GM18868 (cell line): ENCODE measurements at regions not wholly inside any gene's neighbourhood (a gene's known extent, or its start where the extent isn't known, plus 50 kb on each side); places are given as distances from the start of the nearest gene placed in this dataset.

ENCODE experiments used
- ATAC-seq: cut with Tn5 transposase; IDR thresholded peaks from one replicate; pipeline ENCODE4 v1.9.1; 2021; ENCODE audit warnings: mild to moderate bottlenecking, moderate library complexity; ENCODE audit not compliant: unreplicated experiment

GRCh38 chr9:31388660-31389059, 995.8 kb upstream of the ACO1 start:
- no peak for ATAC-seq

- ATAC-seq = no peak
Measured at GRCh38 chr9:31389075-31389474, 995.4 kb upstream of the ACO1 start.

GRCh38 chr9:31390403-31391025, 993.9 kb upstream of the ACO1 start:
- ATAC-seq = peak; percentile 53

- no peak for ATAC-seq
Measured at GRCh38 chr9:31393240-31393639, 991.2 kb upstream of the ACO1 start.

- peak; percentile 71 for ATAC-seq
Measured at GRCh38 chr9:31394015-31394473, 990.4 kb upstream of the ACO1 start.

GRCh38 chr9:31412081-31412480, 972.4 kb upstream of the ACO1 start:
- ATAC-seq = no peak

GRCh38 chr9:31415164-31415563, 969.3 kb upstream of the ACO1 start:
- no peak for ATAC-seq

- no peak for ATAC-seq
Measured at GRCh38 chr9:31418419-31418818, 966.0 kb upstream of the ACO1 start.

GRCh38 chr9:31443630-31444457, 940.6 kb upstream of the ACO1 start:
- ATAC-seq = peak; percentile 74

- ATAC-seq = no peak
Measured at GRCh38 chr9:31445357-31445756, 939.1 kb upstream of the ACO1 start.

GRCh38 chr9:31445960-31446359, 938.5 kb upstream of the ACO1 start:
- ATAC-seq = peak; percentile 73

GRCh38 chr9:31467075-31467474, 917.4 kb upstream of the ACO1 start:
- ATAC-seq = no peak

- no peak for ATAC-seq
Measured at GRCh38 chr9:31470051-31470450, 914.4 kb upstream of the ACO1 start.

GRCh38 chr9:31471010-31471409, 913.4 kb upstream of the ACO1 start:
- no peak for ATAC-seq

- no peak for ATAC-seq
Measured at GRCh38 chr9:31486630-31487029, 897.8 kb upstream of the ACO1 start.

- no peak for ATAC-seq
Measured at GRCh38 chr9:31490551-31491106, 893.8 kb upstream of the ACO1 start.

GRCh38 chr9:31492229-31492628, 892.2 kb upstream of the ACO1 start:
- ATAC-seq = no peak

GRCh38 chr9:31500422-31500821, 884.0 kb upstream of the ACO1 start:
- ATAC-seq = peak; percentile 48

GRCh38 chr9:31519011-31519410, 865.4 kb upstream of the ACO1 start:
- peak; percentile 87 for ATAC-seq

GRCh38 chr9:31519424-31519823, 865.0 kb upstream of the ACO1 start:
- ATAC-seq = peak; percentile 6

- no peak for ATAC-seq
Measured at GRCh38 chr9:31519826-31520225, 864.6 kb upstream of the ACO1 start.
